ENCODE measurements at regions not wholly inside any gene's neighbourhood (a gene's known extent, or its start where the extent isn't known, plus 50 kb on each side); places are given as distances from the start of the nearest gene placed in this dataset.

DNA sequence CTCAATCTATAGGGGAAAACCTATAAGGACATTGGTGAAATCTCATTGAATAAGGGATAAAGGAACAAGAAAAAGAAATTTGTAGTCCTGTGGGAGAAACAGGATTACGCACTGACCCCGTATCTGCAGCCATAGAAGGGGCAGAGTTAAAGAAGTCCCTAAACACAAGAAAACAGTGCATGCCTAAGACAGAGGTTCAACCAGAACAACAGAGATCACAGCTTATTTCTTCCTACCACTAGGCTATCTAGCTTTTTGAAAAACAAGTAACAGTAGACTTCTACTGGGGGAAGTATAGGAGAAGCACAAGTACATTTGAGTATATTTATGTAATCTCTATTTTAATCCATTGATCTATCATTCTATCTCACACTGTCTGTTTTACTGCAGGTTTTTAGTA is 485.2 kb upstream of the REG3G start:
- ATAC-seq (replicated peaks in 1 of 2), result no peak
- Mint-ChIP-seq H3K9me3 (peaks cover 13 to 14% of the 10 kb centered on the region in 2 donors), H3K4me3 (no peak overlapping the region), H3K27ac (no peak overlapping the region), H3K4me1 (ENCODE audit: low read depth) (no peaks in the 10 kb centered on the region), H3K27me3 (ENCODE audit: low read depth) (no peaks in the 10 kb centered on the region), H3K36me3 (ENCODE audit: insufficient read depth in 2 of 2) (peaks cover 0 to 2% of the 10 kb centered on the region in 2 donors)
- DNase-seq, result no peak

DNA sequence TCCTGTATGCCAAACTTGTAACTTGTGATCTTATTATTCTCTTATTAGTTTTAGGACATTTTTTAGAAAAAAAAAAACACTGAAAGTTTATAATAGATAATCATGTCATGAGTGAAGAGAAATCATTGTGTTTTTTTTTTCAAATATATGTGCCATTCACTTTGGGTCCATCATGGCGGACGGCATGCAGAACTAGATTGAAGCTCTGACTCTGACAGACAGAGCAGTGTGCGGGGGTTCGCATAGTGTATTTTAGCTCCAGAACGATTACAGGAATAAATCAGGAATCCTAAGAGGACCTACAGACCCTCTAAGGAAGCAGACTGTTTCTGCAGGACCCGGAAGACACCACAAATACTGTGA is 484.4 kb upstream of the REG3G start:
- ATAC-seq (replicated peaks in 1 of 2), result no peak
- Mint-ChIP-seq H3K27ac (no peak overlapping the region), H3K4me3 (no peak overlapping the region), H3K27me3 (ENCODE audit: low read depth) (no peaks in the 10 kb centered on the region), H3K36me3 (ENCODE audit: insufficient read depth in 2 of 2) (peaks cover 0 to 2% of the 10 kb centered on the region in 2 donors), H3K4me1 (ENCODE audit: low read depth) (no peaks in the 10 kb centered on the region), H3K9me3 (peaks cover 13 to 17% of the 10 kb centered on the region in 2 donors)
- no peak for DNase-seq

DNA sequence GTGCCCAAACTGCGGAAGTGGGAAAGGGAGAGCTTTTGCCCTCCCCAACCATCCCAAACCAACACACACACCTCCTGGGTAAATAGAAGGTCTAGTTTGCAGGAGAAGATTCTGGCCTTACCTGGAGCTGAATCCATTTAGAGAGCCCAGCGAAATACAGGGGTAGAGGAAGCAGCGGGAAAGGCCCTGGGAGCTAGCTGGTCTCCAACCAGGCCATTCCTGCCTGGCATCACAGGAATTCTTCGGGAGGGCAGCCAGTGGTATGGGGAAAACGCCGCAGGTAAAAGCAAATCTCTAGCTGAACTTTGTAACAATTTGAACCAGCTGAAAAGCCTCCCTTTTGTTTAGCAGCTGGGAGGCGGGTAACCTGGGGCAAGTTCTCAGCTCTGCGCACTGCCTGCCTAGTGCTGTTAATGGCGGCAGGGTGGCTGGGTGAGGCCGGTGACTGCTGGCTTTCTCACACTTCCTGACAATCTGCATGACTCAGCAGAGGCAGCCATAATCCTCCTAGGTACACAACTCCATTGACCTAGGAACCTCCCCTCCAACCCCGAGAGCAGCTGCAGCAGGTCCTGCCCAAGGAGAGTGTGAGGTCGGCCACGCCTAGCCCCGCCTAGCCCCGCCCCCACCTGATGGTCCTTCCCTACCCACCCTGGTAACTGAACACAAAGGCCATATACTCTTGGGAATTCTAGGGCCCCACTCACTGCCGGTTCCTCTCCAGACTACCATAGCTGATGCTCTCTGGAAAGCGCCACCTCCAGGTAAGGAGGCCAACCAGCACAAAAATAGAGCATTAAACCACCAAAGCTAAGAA is 483.8 kb upstream of the REG3G start:
- Mint-ChIP-seq H3K9me3 (peaks cover 11 to 18% of the 10 kb centered on the region in 2 donors), H3K27me3 (ENCODE audit: low read depth) (no peaks in the 10 kb centered on the region), H3K4me1 (ENCODE audit: low read depth) (no peaks in the 10 kb centered on the region), H3K4me3 (no peak overlapping the region), H3K27ac (no peak overlapping the region), H3K36me3 (ENCODE audit: insufficient read depth in 2 of 2) (peaks cover 0 to 3% of the 10 kb centered on the region in 2 donors)
- DNase-seq, result no peak
- no peak for ATAC-seq (replicated peaks in 1 of 2)

DNA sequence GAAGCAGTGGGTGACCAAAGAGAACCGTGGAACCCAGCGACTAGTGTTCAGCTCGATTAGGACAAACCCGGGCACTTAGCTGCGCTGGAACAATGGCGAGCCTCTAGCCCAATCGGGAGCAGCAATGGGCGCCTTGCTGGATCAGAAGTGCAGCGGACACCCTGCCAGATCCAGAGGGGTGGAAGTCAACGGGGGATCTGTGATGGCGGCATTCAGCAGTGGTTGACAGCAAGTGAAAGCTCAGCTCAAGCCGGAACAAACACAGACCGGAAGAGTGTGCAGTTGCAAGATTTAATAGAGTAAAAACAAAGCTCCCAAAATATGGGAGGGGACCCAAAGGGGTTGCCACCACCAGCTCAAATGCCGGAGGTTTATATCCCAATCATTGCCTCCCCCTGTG is 478.7 kb upstream of the REG3G start:
- Mint-ChIP-seq H3K27me3 (ENCODE audit: low read depth) (no peaks in the 10 kb centered on the region), H3K4me1 (ENCODE audit: low read depth) (no peaks in the 10 kb centered on the region), H3K9me3 (peaks cover 15 to 20% of the 10 kb centered on the region in 2 donors), H3K4me3 (no peak overlapping the region), H3K27ac (no peak overlapping the region), H3K36me3 (ENCODE audit: insufficient read depth in 2 of 2) (peaks cover 1 to 4% of the 10 kb centered on the region in 2 donors)
- no peak for ATAC-seq (replicated peaks in 1 of 2)
- DNase-seq, result no peak

DNA sequence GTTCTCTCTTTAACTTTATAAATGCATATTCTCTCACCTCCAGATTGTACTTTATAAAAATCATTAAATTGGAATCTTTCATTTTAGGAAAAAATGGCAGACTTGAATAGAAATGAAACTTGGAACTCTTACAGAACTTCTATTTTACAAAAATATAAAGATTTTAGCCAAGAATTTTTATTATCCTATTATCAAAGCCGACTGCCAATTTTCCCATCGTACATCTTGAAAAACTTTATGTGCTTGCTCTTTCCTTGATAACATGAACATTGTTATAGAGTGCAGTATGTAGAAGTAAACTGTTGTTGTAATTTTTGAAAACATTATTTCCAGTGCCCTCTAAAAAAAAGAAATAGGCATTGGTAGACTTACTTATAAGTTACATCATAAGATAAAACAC is 475.7 kb upstream of the REG3G start:
- no peak overlapping the region for H3K4me3 Mint-ChIP-seq
- no peaks in the 10 kb centered on the region for H3K4me1 Mint-ChIP-seq (ENCODE audit: low read depth)
- H3K27ac Mint-ChIP-seq, result no peak overlapping the region

DNA sequence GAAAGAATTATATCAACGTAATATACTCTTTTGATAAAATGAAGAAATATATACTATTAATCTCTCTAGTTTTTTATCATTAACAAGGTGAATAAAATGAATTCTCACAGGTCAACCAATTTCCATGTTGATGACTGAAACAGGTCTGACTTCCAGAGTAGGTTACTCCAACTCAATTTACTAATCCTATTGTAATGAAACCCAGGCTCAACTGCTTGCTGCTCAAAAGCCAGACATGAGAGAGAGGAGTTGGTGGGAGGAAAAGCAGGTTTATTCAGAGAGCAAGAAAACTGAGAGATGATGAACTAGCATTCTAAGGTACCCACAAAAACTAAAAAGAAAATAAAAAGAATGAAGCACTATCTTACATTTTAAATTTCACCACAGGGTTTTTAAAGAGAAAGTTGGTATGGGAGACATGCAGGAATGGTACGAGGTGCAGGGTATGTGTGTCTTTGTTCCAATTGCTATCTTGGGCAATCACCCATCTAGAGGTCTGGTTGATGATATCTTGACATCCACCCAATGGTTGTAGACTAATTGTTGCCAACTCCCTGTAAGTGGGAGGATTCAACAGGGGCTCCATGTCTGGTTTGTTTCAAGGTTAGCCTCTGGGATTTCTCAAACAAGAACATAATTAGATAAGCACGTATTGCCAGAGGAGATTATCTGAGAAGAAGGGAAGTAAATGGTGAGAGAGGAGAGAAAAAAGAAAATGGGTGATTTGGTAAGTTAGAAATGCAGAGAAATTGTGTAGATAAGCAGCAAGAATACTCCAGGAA is 471.4 kb upstream of the REG3G start:
- Mint-ChIP-seq H3K4me1 (ENCODE audit: low read depth) (no peaks in the 10 kb centered on the region), H3K27me3 (ENCODE audit: low read depth) (no peaks in the 10 kb centered on the region), H3K27ac (no peak overlapping the region), H3K36me3 (ENCODE audit: insufficient read depth in 2 of 2) (peaks cover 0 to 3% of the 10 kb centered on the region in 2 donors), H3K9me3 (peaks cover 12 to 16% of the 10 kb centered on the region in 2 donors), H3K4me3 (no peak overlapping the region)
- no peak for ATAC-seq (replicated peaks in 1 of 2)
- DNase-seq, result no peak

More for the DNA sequence above, 475.7 kb upstream of the REG3G start:
- peaks cover 1 to 4% of the 10 kb centered on the region in 2 donors for H3K36me3 Mint-ChIP-seq (ENCODE audit: insufficient read depth in 2 of 2)
- no peaks in the 10 kb centered on the region for H3K27me3 Mint-ChIP-seq (ENCODE audit: low read depth)
- DNase-seq, result no peak
- ATAC-seq (replicated peaks in 1 of 2), result no peak
- H3K9me3 Mint-ChIP-seq, result peaks cover 13 to 18% of the 10 kb centered on the region in 2 donors

DNA sequence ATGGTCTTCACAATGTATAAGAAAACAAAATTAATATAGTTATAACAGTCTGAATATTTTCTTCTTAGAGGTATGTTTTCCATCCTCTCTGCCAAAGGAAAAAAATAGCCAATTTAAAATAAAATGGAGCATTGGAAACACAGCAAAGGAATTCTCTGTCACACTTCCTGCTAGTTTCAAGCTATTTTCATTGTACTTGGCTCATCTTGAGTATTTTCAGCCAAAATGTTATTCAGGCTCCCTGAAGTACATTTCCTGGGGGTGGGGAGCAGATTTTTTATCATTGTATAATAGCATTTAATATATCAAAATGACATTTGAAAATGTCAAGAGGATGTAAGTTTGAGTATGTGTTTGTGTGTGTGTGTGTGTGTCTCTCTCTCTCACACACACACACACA is 463.6 kb upstream of the REG3G start:
- ATAC-seq (replicated peaks in 1 of 2) (no peak), DNase-seq (no peak)
- Mint-ChIP-seq H3K27me3 (ENCODE audit: low read depth) (no peaks in the 10 kb centered on the region), H3K4me1 (ENCODE audit: low read depth) (no peaks in the 10 kb centered on the region), H3K9me3 (peaks cover 5% of the 10 kb centered on the region in 2 donors), H3K4me3 (no peak overlapping the region), H3K36me3 (ENCODE audit: insufficient read depth in 2 of 2) (no peaks in the 10 kb centered on the region), H3K27ac (no peak overlapping the region)

DNA sequence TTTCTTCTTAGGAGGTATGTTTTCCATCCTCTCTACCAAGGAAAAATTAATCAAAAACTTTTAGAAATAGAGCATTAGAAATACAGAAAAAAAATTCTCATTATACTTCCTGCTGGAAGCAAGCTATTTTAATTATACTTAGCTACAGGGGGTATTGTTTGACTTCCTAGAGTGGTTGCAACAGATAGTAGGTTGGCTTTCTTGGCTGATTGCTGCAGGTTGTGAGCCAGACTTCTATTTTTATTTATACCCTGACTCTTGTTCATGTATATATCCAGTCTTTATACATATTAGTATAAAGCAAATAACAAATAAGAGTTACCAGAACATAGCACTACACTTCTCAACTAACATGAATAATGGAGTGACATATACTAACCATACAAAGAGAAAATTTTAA is 460.8 kb upstream of the REG3G start:
- Mint-ChIP-seq H3K9me3 (peaks cover 2 to 13% of the 10 kb centered on the region in 2 donors), H3K36me3 (ENCODE audit: insufficient read depth in 2 of 2) (peaks cover 2% of the 10 kb centered on the region in 2 donors), H3K27ac (no peak overlapping the region), H3K4me1 (ENCODE audit: low read depth) (no peaks in the 10 kb centered on the region), H3K4me3 (no peak overlapping the region), H3K27me3 (ENCODE audit: low read depth) (no peaks in the 10 kb centered on the region)
- ATAC-seq (replicated peaks in 1 of 2) (no peak), DNase-seq (no peak)

DNA sequence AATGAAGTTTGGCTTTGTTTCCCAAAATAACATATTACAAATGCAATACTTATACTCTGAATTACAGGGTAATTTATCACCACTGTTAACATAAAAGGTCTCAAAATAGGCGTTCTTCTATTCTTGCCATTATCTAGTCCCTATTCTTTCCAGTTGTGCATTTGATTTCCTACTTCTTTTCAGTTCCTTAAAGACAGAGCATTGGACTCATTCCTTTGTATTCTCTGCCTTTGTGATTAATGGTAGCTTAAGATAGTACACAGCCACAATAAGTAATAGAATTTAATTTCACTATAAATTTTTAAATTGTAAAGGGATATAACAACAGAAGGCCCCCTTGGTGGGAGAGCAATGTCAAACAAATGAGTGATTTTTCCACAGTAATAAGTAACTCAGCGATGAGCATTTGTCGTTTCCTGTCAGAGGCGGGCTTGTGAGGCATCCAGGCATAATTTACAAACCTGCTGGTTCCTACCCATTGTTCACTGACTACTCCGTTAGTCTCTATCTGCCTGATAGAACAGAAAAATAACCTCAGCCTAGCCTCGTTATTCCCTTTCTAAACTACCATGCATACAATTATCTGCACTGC is 456.6 kb upstream of the REG3G start:
- Mint-ChIP-seq H3K4me3 (no peak overlapping the region), H3K36me3 (ENCODE audit: insufficient read depth in 2 of 2) (peaks cover 2% of the 10 kb centered on the region in 2 donors), H3K27ac (no peak overlapping the region), H3K9me3 (peaks cover 10 to 22% of the 10 kb centered on the region in 2 donors), H3K27me3 (ENCODE audit: low read depth) (no peaks in the 10 kb centered on the region), H3K4me1 (ENCODE audit: low read depth) (no peaks in the 10 kb centered on the region)
- ATAC-seq (replicated peaks in 1 of 2) (no peak), DNase-seq (no peak)

DNA sequence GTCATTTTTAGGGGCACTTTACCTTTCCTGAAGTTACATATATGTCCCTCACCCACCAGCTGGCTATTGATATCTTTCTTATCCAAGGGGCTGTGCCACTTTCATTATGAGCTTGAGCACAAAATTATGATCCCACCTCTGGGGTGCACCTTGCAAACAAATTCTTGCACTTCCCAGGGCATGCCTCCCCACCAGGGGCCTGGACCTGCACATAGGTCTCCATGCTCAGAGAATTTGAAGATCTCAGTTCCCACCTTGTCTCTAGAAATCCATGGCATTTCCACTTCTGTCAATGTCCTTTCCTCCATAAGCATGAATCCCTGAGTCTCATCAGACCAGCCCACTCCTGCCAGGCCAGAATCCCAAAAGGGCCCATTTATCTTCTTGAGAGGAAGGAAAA is 449.1 kb upstream of the REG3G start:
- ATAC-seq (replicated peaks in 1 of 2) (no peak), DNase-seq (no peak)
- H3K4me3 Mint-ChIP-seq, result no peak overlapping the region
- H3K4me1 Mint-ChIP-seq (ENCODE audit: low read depth), result no peaks in the 10 kb centered on the region
- no peaks in the 10 kb centered on the region for H3K27me3 Mint-ChIP-seq (ENCODE audit: low read depth)
- peaks cover 4 to 6% of the 10 kb centered on the region in 2 donors for H3K9me3 Mint-ChIP-seq
- H3K27ac Mint-ChIP-seq, result no peak overlapping the region
- no peaks in the 10 kb centered on the region for H3K36me3 Mint-ChIP-seq (ENCODE audit: insufficient read depth in 2 of 2)

DNA sequence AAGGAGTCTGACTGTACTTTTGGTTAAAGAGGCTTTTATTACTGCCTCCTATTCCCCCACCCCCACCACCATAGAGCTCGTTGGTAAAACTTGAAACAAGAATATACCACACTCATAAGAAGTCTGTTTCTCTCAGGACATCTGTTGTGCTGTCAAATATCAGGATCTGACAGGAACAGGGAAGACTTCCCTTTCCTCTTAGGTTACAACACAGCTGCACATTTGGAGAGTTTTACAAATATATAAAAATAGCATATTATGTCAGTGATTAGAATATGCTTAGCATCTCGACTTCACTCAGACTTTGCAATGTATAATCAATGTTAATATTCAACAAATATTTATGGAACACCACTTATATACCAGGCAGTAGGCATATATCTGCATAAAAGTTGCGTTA is 439.6 kb upstream of the REG3G start:
- no peak overlapping the region for H3K4me3 Mint-ChIP-seq
- H3K36me3 Mint-ChIP-seq (ENCODE audit: insufficient read depth in 2 of 2), result no peaks in the 10 kb centered on the region
- H3K27me3 Mint-ChIP-seq (ENCODE audit: low read depth), result no peaks in the 10 kb centered on the region
- DNase-seq, result no peak
- ATAC-seq (replicated peaks in 1 of 2), result no peak
- H3K27ac Mint-ChIP-seq, result no peak overlapping the region
- H3K4me1 Mint-ChIP-seq (ENCODE audit: low read depth), result no peaks in the 10 kb centered on the region
- H3K9me3 Mint-ChIP-seq, result peaks cover 13 to 18% of the 10 kb centered on the region in 2 donors

DNA sequence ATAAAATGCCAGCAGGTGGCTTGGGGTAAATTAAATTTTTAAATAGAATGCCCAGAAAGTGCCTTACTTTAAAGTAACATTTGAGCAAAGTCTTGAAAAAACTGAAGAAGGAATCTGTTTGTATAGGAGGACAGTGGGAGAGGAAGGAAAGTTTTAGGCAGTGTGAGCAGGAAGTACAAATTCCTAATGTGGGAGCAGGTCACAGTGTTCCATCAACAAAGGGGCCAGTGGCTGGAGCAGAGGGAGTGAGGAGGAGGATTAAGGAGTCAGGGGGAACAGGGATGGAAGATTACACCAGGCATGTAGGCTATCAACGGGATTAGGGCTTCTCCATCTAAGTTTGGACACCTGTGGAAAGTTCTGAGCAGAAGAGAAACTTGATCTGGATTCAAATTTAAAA is 439.2 kb upstream of the REG3G start:
- Mint-ChIP-seq H3K27ac (no peak overlapping the region), H3K4me3 (no peak overlapping the region), H3K9me3 (peaks cover 13 to 20% of the 10 kb centered on the region in 2 donors), H3K4me1 (ENCODE audit: low read depth) (no peaks in the 10 kb centered on the region), H3K27me3 (ENCODE audit: low read depth) (no peaks in the 10 kb centered on the region), H3K36me3 (ENCODE audit: insufficient read depth in 2 of 2) (no peaks in the 10 kb centered on the region)
- ATAC-seq (replicated peaks in 1 of 2) (no peak), DNase-seq (no peak)

DNA sequence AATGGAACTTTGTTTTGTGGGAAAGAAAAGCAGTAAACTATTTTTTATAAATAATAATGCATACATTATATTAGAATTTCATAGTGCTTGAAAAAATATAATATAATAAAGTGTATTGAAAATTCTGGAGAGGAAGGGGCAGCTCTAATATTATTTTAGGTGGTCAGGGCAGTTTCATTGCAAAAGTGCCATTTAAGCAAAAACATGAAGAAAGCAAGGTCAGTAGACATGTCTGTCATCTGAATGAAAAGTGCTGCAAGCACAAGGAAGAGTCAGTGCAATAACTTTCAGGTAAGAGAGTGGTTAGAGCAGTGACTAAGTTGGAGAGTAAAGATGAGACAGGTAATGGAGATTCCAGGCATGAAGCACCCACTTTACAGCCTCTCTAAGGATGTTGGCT is 435.6 kb upstream of the REG3G start:
- H3K4me3 Mint-ChIP-seq, result no peak overlapping the region
- peaks cover 0 to 1% of the 10 kb centered on the region in 2 donors for H3K36me3 Mint-ChIP-seq (ENCODE audit: insufficient read depth in 2 of 2)
- H3K4me1 Mint-ChIP-seq (ENCODE audit: low read depth), result no peaks in the 10 kb centered on the region

More for the DNA sequence above, 435.6 kb upstream of the REG3G start:
- DNase-seq, result no peak
- no peak for ATAC-seq (replicated peaks in 1 of 2)
- Mint-ChIP-seq H3K27ac (no peak overlapping the region), H3K27me3 (ENCODE audit: low read depth) (no peaks in the 10 kb centered on the region), H3K9me3 (peaks cover 12 to 18% of the 10 kb centered on the region in 2 donors)
